ENCODE measurements at regions not wholly inside any gene's neighbourhood (a gene's known extent, or its start where the extent isn't known, plus 50 kb on each side); places are given as distances from the start of the nearest gene placed in this dataset.

DNA sequence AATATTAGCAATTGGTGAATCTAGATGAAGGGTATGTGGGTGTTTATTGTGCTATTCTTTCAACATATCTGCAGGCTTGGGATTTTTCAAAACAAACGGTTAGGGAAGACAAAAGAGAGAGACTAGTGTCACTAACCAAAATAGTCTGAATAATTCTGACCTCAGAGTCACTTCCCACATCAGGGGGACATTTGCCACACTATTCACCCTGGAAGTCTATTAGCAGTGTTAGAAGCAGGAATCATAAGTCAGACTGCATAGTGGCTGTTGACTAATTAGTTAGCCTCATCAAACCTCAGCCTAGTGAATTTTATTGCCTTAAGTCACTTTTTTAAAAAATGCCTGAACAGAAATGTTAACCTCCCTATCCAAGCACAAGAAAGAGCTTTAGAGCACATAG lies 169.2 kb upstream of the RGMB start:
- TF ChIP-seq POLR2A (IDR thresholded peaks at IDR 0.05; ENCODE audit: low read depth) (no peak), EP300 (IDR thresholded peaks at IDR 0.05) (no peak)
- TF ChIP-seq, protein P1, sequence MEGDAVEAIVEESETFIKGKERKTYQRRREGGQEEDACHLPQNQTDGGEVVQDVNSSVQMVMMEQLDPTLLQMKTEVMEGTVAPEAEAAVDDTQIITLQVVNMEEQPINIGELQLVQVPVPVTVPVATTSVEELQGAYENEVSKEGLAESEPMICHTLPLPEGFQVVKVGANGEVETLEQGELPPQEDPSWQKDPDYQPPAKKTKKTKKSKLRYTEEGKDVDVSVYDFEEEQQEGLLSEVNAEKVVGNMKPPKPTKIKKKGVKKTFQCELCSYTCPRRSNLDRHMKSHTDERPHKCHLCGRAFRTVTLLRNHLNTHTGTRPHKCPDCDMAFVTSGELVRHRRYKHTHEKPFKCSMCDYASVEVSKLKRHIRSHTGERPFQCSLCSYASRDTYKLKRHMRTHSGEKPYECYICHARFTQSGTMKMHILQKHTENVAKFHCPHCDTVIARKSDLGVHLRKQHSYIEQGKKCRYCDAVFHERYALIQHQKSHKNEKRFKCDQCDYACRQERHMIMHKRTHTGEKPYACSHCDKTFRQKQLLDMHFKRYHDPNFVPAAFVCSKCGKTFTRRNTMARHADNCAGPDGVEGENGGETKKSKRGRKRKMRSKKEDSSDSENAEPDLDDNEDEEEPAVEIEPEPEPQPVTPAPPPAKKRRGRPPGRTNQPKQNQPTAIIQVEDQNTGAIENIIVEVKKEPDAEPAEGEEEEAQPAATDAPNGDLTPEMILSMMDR (IDR thresholded peaks at IDR 0.05): no peak
